ENCODE measurements at regions not wholly inside any gene's neighbourhood (a gene's known extent, or its start where the extent isn't known, plus 50 kb on each side); places are given as distances from the start of the nearest gene placed in this dataset.

DNA sequence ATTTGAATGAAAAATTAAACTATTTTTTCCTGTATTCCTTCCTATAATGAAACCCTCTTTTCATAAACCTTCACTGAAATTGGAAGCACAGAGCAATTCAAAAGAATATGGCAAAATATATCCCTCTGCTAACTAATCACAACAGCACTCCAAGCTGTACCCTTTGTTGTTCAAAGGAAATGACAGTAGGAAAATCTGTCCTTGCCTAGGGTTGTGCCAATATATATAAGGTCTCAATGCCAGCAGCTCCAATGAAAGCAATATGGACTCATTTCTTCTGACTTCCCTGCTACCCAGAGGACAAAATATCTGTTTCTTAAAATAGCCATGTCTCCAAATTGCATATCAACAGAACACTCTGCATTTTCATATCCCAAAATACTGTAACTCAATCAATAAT is 373.9 kb upstream of the MC4R start:
- TF ChIP-seq CTCF (IDR thresholded peaks at IDR 0.05) (no peak), TCF7L2 (IDR thresholded peaks at IDR 0.05; ENCODE audit: low read depth, low read length) (no peak), POLR2AphosphoS5 (IDR thresholded peaks at IDR 0.05; ENCODE audit: low read depth, low read length) (no peak), SIN3A (IDR thresholded peaks at IDR 0.05; ENCODE audit: borderline replicate concordance, insufficient read depth, low read depth, low read length) (no peak), REST (IDR thresholded peaks at IDR 0.05; ENCODE audit: insufficient read depth in 1 of 2, low read depth in 2 of 2, low read length in 1 of 2) (no peak)
- intact Hi-C loops (cut with micrococcal nuclease; ENCODE audit: unreplicated experiment), result no loop called here
- H3K4me3 ChIP-seq (ENCODE audit: low read depth in 2 of 2, low read length in 2 of 2), result no peak overlapping the region

GRCh38 chr18:60746919-60747318 is 374.3 kb upstream of the MC4R start:
- ChIA-PET CTCF (no interaction called here), POLR2A (no interaction called here)
- ATAC-seq (no peak), DNase-seq (ENCODE audit: low read depth, low spot score) (no peak)
- H3K9me3 ChIP-seq (ENCODE audit: control insufficient read depth, insufficient read depth, low read depth, low read length), result no peaks in the 10 kb centered on the region
- H3K4me3 ChIP-seq (ENCODE audit: low read depth in 2 of 2, low read length in 2 of 2), result no peak overlapping the region
- no peak overlapping the region for H3K27ac ChIP-seq (ENCODE audit: low read length)
- no TSS peak for BruUV-seq (replicated peaks)
- in situ Hi-C loops (cut with HindIII; ENCODE audit: low pct_unique_long_range_greater_than_20kb, low sequenced_read_pairs) (no loop called here), intact Hi-C loops (cut with micrococcal nuclease; ENCODE audit: unreplicated experiment) (no loop called here)
- H3K4me1 ChIP-seq (ENCODE audit: control insufficient read depth, insufficient read depth, low read length), result no peaks in the 10 kb centered on the region
- TF ChIP-seq POLR2AphosphoS5 (IDR thresholded peaks at IDR 0.05; ENCODE audit: low read depth, low read length) (no peak), REST (IDR thresholded peaks at IDR 0.05; ENCODE audit: insufficient read depth in 1 of 2, low read depth in 2 of 2, low read length in 1 of 2) (no peak), TCF7L2 (IDR thresholded peaks at IDR 0.05; ENCODE audit: low read depth, low read length) (no peak), CTCF (IDR thresholded peaks at IDR 0.05) (no peak), SIN3A (IDR thresholded peaks at IDR 0.05; ENCODE audit: borderline replicate concordance, insufficient read depth, low read depth, low read length) (no peak)
- H3K27me3 ChIP-seq (ENCODE audit: control insufficient read depth, insufficient read depth, low read length), result no peaks in the 10 kb centered on the region
- H3K36me3 ChIP-seq (ENCODE audit: control insufficient read depth, insufficient read depth, low read length), result no peaks in the 10 kb centered on the region

More for the DNA sequence above, 373.9 kb upstream of the MC4R start:
- H3K9me3 ChIP-seq (ENCODE audit: control insufficient read depth, insufficient read depth, low read depth, low read length), result no peaks in the 10 kb centered on the region
- in situ Hi-C loops (cut with HindIII; ENCODE audit: low pct_unique_long_range_greater_than_20kb, low sequenced_read_pairs), result no loop called here
- H3K27ac ChIP-seq (ENCODE audit: low read length), result no peak overlapping the region
- no peak for DNase-seq (ENCODE audit: low read depth, low spot score)
- H3K27me3 ChIP-seq (ENCODE audit: control insufficient read depth, insufficient read depth, low read length), result no peaks in the 10 kb centered on the region
- H3K36me3 ChIP-seq (ENCODE audit: control insufficient read depth, insufficient read depth, low read length), result no peaks in the 10 kb centered on the region
- H3K4me1 ChIP-seq (ENCODE audit: control insufficient read depth, insufficient read depth, low read length), result no peaks in the 10 kb centered on the region
- BruUV-seq (replicated peaks), result no TSS peak
- no peak for ATAC-seq
- POLR2A ChIA-PET, result no interaction called here
- CTCF ChIA-PET, result no interaction called here
